ENCODE measurements at regions not wholly inside any gene's neighbourhood (a gene's known extent, or its start where the extent isn't known, plus 50 kb on each side); places are given as distances from the start of the nearest gene placed in this dataset.
A peak's percentile ranks its signal among the peaks of the same experiment; 100 is the strongest.

DNA sequence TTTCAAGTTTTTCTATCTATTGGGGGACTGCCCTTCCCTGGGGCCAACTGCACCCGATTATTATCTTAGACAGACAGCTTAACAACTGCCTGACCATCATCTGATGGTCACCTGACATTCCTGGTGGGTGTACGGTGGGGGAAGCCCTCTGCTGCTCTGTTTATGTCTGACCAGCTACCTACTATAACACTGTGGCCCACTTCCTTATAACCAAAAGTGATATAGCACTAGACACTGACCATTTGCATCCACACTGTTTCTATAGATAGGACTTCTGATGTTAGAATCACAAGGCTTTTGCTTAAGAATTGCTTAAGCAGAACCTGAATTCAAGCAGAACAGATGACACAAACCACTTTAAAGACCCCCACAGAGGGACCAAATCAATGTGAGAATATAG, 110.5 kb upstream of the RAI14 start:
- no peaks in the 10 kb centered on the region for H3K27me3 Mint-ChIP-seq (ENCODE audit: insufficient read depth)
- H3K36me3 Mint-ChIP-seq (ENCODE audit: low read depth) = peaks cover 11% of the 10 kb centered on the region
- H3K9me3 ChIP-seq (ENCODE audit: control insufficient read depth, low read length) = peaks cover 51% of the 10 kb centered on the region

DNA sequence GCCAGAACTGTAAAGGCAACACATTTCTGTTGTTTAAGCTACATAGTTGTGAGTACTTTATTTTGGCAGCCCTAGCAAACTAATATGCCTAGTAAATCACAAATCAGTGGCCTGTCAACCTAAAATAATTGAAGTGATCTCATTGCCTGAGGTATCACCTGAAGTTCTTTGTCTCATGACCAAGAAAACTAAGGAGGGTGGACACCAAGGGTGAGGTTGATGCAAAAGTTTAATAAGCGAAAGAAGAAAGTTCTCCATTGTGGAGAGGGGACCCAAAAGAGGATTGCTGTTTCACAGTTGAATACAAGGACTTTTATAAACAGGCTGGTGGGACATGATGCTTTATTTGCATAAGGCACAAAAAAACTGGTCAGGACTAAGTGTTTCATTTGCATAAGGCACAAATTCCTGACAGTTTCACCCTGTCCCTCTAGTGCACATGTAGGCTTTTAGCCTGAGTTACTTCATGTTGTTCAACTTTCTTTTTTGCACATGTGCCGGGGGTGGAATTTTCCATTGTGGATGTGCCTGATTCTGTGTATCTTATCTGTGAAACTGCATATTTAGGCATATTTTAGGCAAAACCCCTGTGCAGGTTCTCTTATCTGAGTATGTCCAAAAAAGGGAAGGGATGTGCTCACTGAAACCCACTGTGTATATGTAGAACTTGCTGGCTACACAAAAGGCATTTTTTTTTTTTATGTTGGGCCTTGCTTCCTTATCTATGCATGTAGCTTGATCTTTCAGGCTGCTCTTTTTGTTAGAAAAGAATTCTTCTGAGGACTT, 108.6 kb upstream of the RAI14 start:
- Mint-ChIP-seq H3K9me3 (peaks cover 53% of the 10 kb centered on the region), H3K4me1 (peaks cover 3% of the 10 kb centered on the region), H3K27me3 (ENCODE audit: insufficient read depth) (no peaks in the 10 kb centered on the region), H3K27ac (peak overlapping the region; percentile 29), H3K36me3 (ENCODE audit: low read depth) (peaks cover 11% of the 10 kb centered on the region), H3K4me3 (no peak overlapping the region)
- H3K36me3 ChIP-seq (ENCODE audit: control insufficient read depth, insufficient read depth, low read length) = no peaks in the 10 kb centered on the region
- no peak for DNase-seq
- H3K4me1 ChIP-seq (ENCODE audit: control insufficient read depth, insufficient read depth, low read length) = no peaks in the 10 kb centered on the region
- no peak overlapping the region for H3K9ac ChIP-seq (ENCODE audit: extremely low read depth, low read length, poor library complexity, severe bottlenecking)
- no peaks in the 10 kb centered on the region for H3K27me3 ChIP-seq (ENCODE audit: control insufficient read depth, insufficient read depth, low read length, poor library complexity, severe bottlenecking)
- TF ChIP-seq, protein P1, sequence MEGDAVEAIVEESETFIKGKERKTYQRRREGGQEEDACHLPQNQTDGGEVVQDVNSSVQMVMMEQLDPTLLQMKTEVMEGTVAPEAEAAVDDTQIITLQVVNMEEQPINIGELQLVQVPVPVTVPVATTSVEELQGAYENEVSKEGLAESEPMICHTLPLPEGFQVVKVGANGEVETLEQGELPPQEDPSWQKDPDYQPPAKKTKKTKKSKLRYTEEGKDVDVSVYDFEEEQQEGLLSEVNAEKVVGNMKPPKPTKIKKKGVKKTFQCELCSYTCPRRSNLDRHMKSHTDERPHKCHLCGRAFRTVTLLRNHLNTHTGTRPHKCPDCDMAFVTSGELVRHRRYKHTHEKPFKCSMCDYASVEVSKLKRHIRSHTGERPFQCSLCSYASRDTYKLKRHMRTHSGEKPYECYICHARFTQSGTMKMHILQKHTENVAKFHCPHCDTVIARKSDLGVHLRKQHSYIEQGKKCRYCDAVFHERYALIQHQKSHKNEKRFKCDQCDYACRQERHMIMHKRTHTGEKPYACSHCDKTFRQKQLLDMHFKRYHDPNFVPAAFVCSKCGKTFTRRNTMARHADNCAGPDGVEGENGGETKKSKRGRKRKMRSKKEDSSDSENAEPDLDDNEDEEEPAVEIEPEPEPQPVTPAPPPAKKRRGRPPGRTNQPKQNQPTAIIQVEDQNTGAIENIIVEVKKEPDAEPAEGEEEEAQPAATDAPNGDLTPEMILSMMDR (conservative IDR thresholded peaks at IDR 0.05) = no peak
- H3K27ac ChIP-seq (ENCODE audit: low read depth, low read length) = no peak overlapping the region
- no peak overlapping the region for H3K4me3 ChIP-seq (ENCODE audit: low read length)
- peaks cover 47% of the 10 kb centered on the region for H3K9me3 ChIP-seq (ENCODE audit: control insufficient read depth, low read length)
- 94 to 100% methylated on average over 2 of the region's 2 CpGs for WGBS, 2 experiments (ENCODE audit: insufficient coverage in 1 of 2, insufficient read length in 1 of 2)

More for the DNA sequence above, 110.5 kb upstream of the RAI14 start:
- TF ChIP-seq, protein P1 (conservative IDR thresholded peaks at IDR 0.05) = no peak
- Histone ChIP-seq H3K36me3 (ENCODE audit: control insufficient read depth, insufficient read depth, low read length) (no peaks in the 10 kb centered on the region), H3K27me3 (ENCODE audit: control insufficient read depth, insufficient read depth, low read length, poor library complexity, severe bottlenecking) (no peaks in the 10 kb centered on the region), H3K27ac (ENCODE audit: low read depth, low read length) (no peak overlapping the region), H3K9ac (ENCODE audit: extremely low read depth, low read length, poor library complexity, severe bottlenecking) (no peak overlapping the region), H3K4me1 (ENCODE audit: control insufficient read depth, insufficient read depth, low read length) (no peaks in the 10 kb centered on the region), H3K4me3 (ENCODE audit: low read length) (no peak overlapping the region)
- no peak for DNase-seq
- peaks cover 63% of the 10 kb centered on the region for H3K9me3 Mint-ChIP-seq
- no peak overlapping the region for H3K27ac Mint-ChIP-seq
- H3K4me1 Mint-ChIP-seq = peaks cover 3% of the 10 kb centered on the region
- 90 to 91% methylated on average over 2 of the region's 2 CpGs for WGBS, 2 experiments (ENCODE audit: insufficient coverage in 1 of 2, insufficient read length in 1 of 2)
- H3K4me3 Mint-ChIP-seq = no peak overlapping the region

DNA sequence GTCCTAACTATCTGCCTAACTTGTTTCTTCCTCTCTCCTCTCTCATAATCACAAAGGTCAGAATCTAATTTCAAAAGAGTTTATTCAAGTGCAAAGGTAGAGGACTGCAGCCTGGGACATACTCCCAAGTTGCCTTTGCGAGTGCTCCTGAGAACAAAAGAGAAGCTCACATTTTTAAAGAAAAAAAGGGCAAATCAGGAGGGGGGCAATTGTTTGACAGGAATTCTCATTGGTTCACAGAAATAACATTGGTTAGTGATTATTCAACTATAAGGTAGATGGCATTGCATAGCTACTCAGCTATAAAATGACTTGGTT, 108.1 kb upstream of the RAI14 start:
- no peaks in the 10 kb centered on the region for H3K27me3 Mint-ChIP-seq (ENCODE audit: insufficient read depth)
- H3K27me3 ChIP-seq (ENCODE audit: control insufficient read depth, insufficient read depth, low read length, poor library complexity, severe bottlenecking) = no peaks in the 10 kb centered on the region
- TF ChIP-seq, protein P1 (conservative IDR thresholded peaks at IDR 0.05) = no peak
- no peak overlapping the region for H3K4me3 Mint-ChIP-seq
- H3K27ac Mint-ChIP-seq = peak overlapping the region; percentile 29
- DNase-seq = no peak
- H3K36me3 ChIP-seq (ENCODE audit: control insufficient read depth, insufficient read depth, low read length) = no peaks in the 10 kb centered on the region
- H3K9me3 Mint-ChIP-seq = peaks cover 47% of the 10 kb centered on the region
- peaks cover 47% of the 10 kb centered on the region for H3K9me3 ChIP-seq (ENCODE audit: control insufficient read depth, low read length)
- 86% methylated on average over 1 of the region's 1 CpG; no CpG with 5 or more reads in 1 of the 2 experiments for WGBS, 2 experiments (ENCODE audit: insufficient coverage in 1 of 2, insufficient read length in 1 of 2)
- H3K9ac ChIP-seq (ENCODE audit: extremely low read depth, low read length, poor library complexity, severe bottlenecking) = no peak overlapping the region
- H3K4me3 ChIP-seq (ENCODE audit: low read length) = no peak overlapping the region
- peaks cover 11% of the 10 kb centered on the region for H3K36me3 Mint-ChIP-seq (ENCODE audit: low read depth)
- H3K4me1 Mint-ChIP-seq = peaks cover 3% of the 10 kb centered on the region
- no peak overlapping the region for H3K27ac ChIP-seq (ENCODE audit: low read depth, low read length)
- H3K4me1 ChIP-seq (ENCODE audit: control insufficient read depth, insufficient read depth, low read length) = no peaks in the 10 kb centered on the region

All from endodermal cell (in vitro differentiated cells).